ENCODE measurements at regions not wholly inside any gene's neighbourhood (a gene's known extent, or its start where the extent isn't known, plus 50 kb on each side); places are given as distances from the start of the nearest gene placed in this dataset.
"Not testable (repeated sequence)": the region's sequence is repeated elsewhere in the genome, so short reads cannot be mapped to it uniquely, and the experiment has no call there.

GRCh38 chr18:1149709-1150108 lies 245.0 kb downstream of the ADCYAP1 start:
- Histone ChIP-seq H3K9me3 (ENCODE audit: control insufficient read depth in 1 of 2, insufficient read depth in 1 of 2, low read length in 2 of 2) (peaks cover 0 to 8% of the 10 kb centered on the region in 2 experiments), H3K36me3 (ENCODE audit: insufficient read depth, low read length) (no peaks in the 10 kb centered on the region), H3K27me3 (ENCODE audit: control insufficient read depth in 1 of 2, insufficient read depth in 2 of 2, low read length in 2 of 2) (no peaks in the 10 kb centered on the region), H3K4me3 (ENCODE audit: low read length) (no peak overlapping the region), H3K4me1 (ENCODE audit: insufficient read depth, low read length) (no peaks in the 10 kb centered on the region), H3K27ac (ENCODE audit: low read depth in 1 of 2, low read length in 2 of 2) (no peak overlapping the region)
- intact Hi-C loops (cut with DNase I, micrococcal nuclease), result no loop called here
- ATAC-seq (ENCODE audit: poor library complexity), result no peak
- H3K4me3 Mint-ChIP-seq, result no peak overlapping the region
- H3K4me1 Mint-ChIP-seq (ENCODE audit: low read depth), result no peaks in the 10 kb centered on the region
- H3K27me3 Mint-ChIP-seq, result no peaks in the 10 kb centered on the region
- no peaks in the 10 kb centered on the region for H3K36me3 Mint-ChIP-seq (ENCODE audit: low read depth)
- no peak for DNase-seq
- H3K27ac Mint-ChIP-seq, result no peak overlapping the region
- ChIA-PET POLR2A (no interaction called here), CTCF (no interaction called here)
- no peak for TF ChIP-seq CTCF (IDR thresholded peaks at IDR 0.05)
- H3K9me3 Mint-ChIP-seq, result peaks cover 16% of the 10 kb centered on the region

- Mint-ChIP-seq H3K4me3 (no peak overlapping the region), H3K27me3 (no peaks in the 10 kb centered on the region), H3K27ac (no peak overlapping the region), H3K9me3 (peaks cover 16% of the 10 kb centered on the region), H3K4me1 (ENCODE audit: low read depth) (no peaks in the 10 kb centered on the region), H3K36me3 (ENCODE audit: low read depth) (no peaks in the 10 kb centered on the region)
- ChIA-PET CTCF (no interaction called here), POLR2A (no interaction called here)
- Histone ChIP-seq H3K36me3 (ENCODE audit: insufficient read depth, low read length) (no peaks in the 10 kb centered on the region), H3K4me1 (ENCODE audit: insufficient read depth, low read length) (no peaks in the 10 kb centered on the region), H3K9me3 (ENCODE audit: control insufficient read depth in 1 of 2, insufficient read depth in 1 of 2, low read length in 2 of 2) (peaks cover 0 to 8% of the 10 kb centered on the region in 2 experiments), H3K27ac (ENCODE audit: low read depth in 1 of 2, low read length in 2 of 2) (no peak overlapping the region), H3K4me3 (ENCODE audit: low read length) (no peak overlapping the region), H3K27me3 (ENCODE audit: control insufficient read depth in 1 of 2, insufficient read depth in 2 of 2, low read length in 2 of 2) (no peaks in the 10 kb centered on the region)
- intact Hi-C loops (cut with DNase I, micrococcal nuclease), result no loop called here
- ATAC-seq (ENCODE audit: poor library complexity) (no peak), DNase-seq (no peak)
- no peak for TF ChIP-seq CTCF (IDR thresholded peaks at IDR 0.05)
Observed at GRCh38 chr18:1150344-1150743, 245.7 kb downstream of the ADCYAP1 start.

- DNase-seq; H3K4me1 Mint-ChIP-seq (ENCODE audit: low read depth); H3K36me3 Mint-ChIP-seq (ENCODE audit: low read depth); H3K27ac ChIP-seq (ENCODE audit: low read depth in 1 of 2, low read length in 2 of 2); H3K27me3 Mint-ChIP-seq; H3K27ac Mint-ChIP-seq; ATAC-seq (ENCODE audit: poor library complexity); CTCF ChIA-PET; H3K4me3 ChIP-seq (ENCODE audit: low read length); H3K27me3 ChIP-seq (ENCODE audit: control insufficient read depth in 1 of 2, insufficient read depth in 2 of 2, low read length in 2 of 2); H3K36me3 ChIP-seq (ENCODE audit: insufficient read depth, low read length); intact Hi-C loops (cut with DNase I, micrococcal nuclease); H3K4me1 ChIP-seq (ENCODE audit: insufficient read depth, low read length); H3K4me3 Mint-ChIP-seq; POLR2A ChIA-PET: not testable (repeated sequence)
- peaks cover 13% of the 10 kb centered on the region for H3K9me3 Mint-ChIP-seq
- peaks cover 0 to 16% of the 10 kb centered on the region in 2 experiments for H3K9me3 ChIP-seq (ENCODE audit: control insufficient read depth in 1 of 2, insufficient read depth in 1 of 2, low read length in 2 of 2)
Observed at GRCh38 chr18:1152958-1153357, 248.3 kb downstream of the ADCYAP1 start.

GRCh38 chr18:1173593-1173992 lies 268.9 kb downstream of the ADCYAP1 start:
- H3K4me1 ChIP-seq (ENCODE audit: insufficient read depth, low read length), result no peaks in the 10 kb centered on the region
- Mint-ChIP-seq H3K27me3 (no peaks in the 10 kb centered on the region), H3K27ac (no peak overlapping the region), H3K4me3 (no peak overlapping the region), H3K4me1 (ENCODE audit: low read depth) (no peaks in the 10 kb centered on the region), H3K9me3 (peaks cover 11% of the 10 kb centered on the region), H3K36me3 (ENCODE audit: low read depth) (no peaks in the 10 kb centered on the region)
- no peaks in the 10 kb centered on the region for H3K27me3 ChIP-seq (ENCODE audit: control insufficient read depth in 1 of 2, insufficient read depth in 2 of 2, low read length in 2 of 2)
- ChIA-PET CTCF (no interaction called here), POLR2A (no interaction called here)
- TF ChIP-seq CTCF (IDR thresholded peaks at IDR 0.05), result no peak
- H3K4me3 ChIP-seq (ENCODE audit: low read length), result no peak overlapping the region
- intact Hi-C loops (cut with DNase I, micrococcal nuclease), result no loop called here
- H3K36me3 ChIP-seq (ENCODE audit: insufficient read depth, low read length), result no peaks in the 10 kb centered on the region
- DNase-seq (no peak), ATAC-seq (ENCODE audit: poor library complexity) (no peak)
- H3K27ac ChIP-seq (ENCODE audit: low read depth in 1 of 2, low read length in 2 of 2), result no peak overlapping the region
- peaks cover 5 to 8% of the 10 kb centered on the region in 2 experiments for H3K9me3 ChIP-seq (ENCODE audit: control insufficient read depth in 1 of 2, insufficient read depth in 1 of 2, low read length in 2 of 2)
